ENCODE measurements at regions not wholly inside any gene's neighbourhood (a gene's known extent, or its start where the extent isn't known, plus 50 kb on each side); places are given as distances from the start of the nearest gene placed in this dataset.
A peak's percentile ranks its signal among the peaks of the same experiment; 100 is the strongest.

- Histone ChIP-seq H3K4me3 (no peak overlapping the region), H3K27ac (ENCODE audit: low read depth in 1 of 2, low read length in 1 of 2) (no peak overlapping the region), H3K27me3 (ENCODE audit: control insufficient read depth in 3 of 3, insufficient read depth in 3 of 3, low read length in 2 of 3) (no peaks in the 10 kb centered on the region), H3K9ac (ENCODE audit: insufficient read depth in 1 of 2, low read length in 2 of 2) (no peak overlapping the region), H3K4me1 (ENCODE audit: control insufficient read depth in 5 of 5, insufficient read depth in 5 of 5, low read length in 5 of 5) (peaks cover 0 to 8% (median 0%) of the 10 kb centered on the region in 5 donors), H3K9me3 (ENCODE audit: control insufficient read depth in 4 of 4, insufficient read depth in 3 of 4, low read length in 3 of 4) (no peaks in the 10 kb centered on the region), H3K36me3 (ENCODE audit: control insufficient read depth in 4 of 4, insufficient read depth in 4 of 4, low read length in 4 of 4) (no peaks in the 10 kb centered on the region)
- TF ChIP-seq CTCF (IDR thresholded peaks at IDR 0.05; ENCODE audit: control extremely low read depth, extremely low read depth): no peak
- WGBS, 2 donors: 91 to 94% methylated on average over 10 of the region's 10 CpGs
- ATAC-seq (ENCODE audit: insufficient read depth, low FRiP score) (no peak), DNase-seq (no peak)
Observed at GRCh38 chr9:134262035-134262434, 64.2 kb upstream of the RXRA start.

GRCh38 chr9:134263596-134263995, 62.7 kb upstream of the RXRA start:
- H3K27ac ChIP-seq (ENCODE audit: low read depth in 1 of 2, low read length in 1 of 2): no peak overlapping the region
- ATAC-seq (ENCODE audit: insufficient read depth, low FRiP score) (no peak), DNase-seq (peak; percentile 49 to 65 (median 55))
- no peaks in the 10 kb centered on the region for H3K9me3 ChIP-seq (ENCODE audit: control insufficient read depth in 4 of 4, insufficient read depth in 3 of 4, low read length in 3 of 4)
- H3K9ac ChIP-seq (ENCODE audit: insufficient read depth in 1 of 2, low read length in 2 of 2): no peak overlapping the region
- 16 to 27% methylated on average over 11 of the region's 11 CpGs for WGBS, 2 donors
- H3K4me1 ChIP-seq (ENCODE audit: control insufficient read depth in 5 of 5, insufficient read depth in 5 of 5, low read length in 5 of 5): peaks cover 0 to 8% (median 0%) of the 10 kb centered on the region in 5 donors
- H3K4me3 ChIP-seq: no peak overlapping the region
- H3K27me3 ChIP-seq (ENCODE audit: control insufficient read depth in 3 of 3, insufficient read depth in 3 of 3, low read length in 2 of 3): no peaks in the 10 kb centered on the region
- H3K36me3 ChIP-seq (ENCODE audit: control insufficient read depth in 4 of 4, insufficient read depth in 4 of 4, low read length in 4 of 4): no peaks in the 10 kb centered on the region
- no peak for TF ChIP-seq CTCF (IDR thresholded peaks at IDR 0.05; ENCODE audit: control extremely low read depth, extremely low read depth)

- ATAC-seq (ENCODE audit: insufficient read depth, low FRiP score): no peak
- 70 to 75% methylated on average over 11 of the region's 11 CpGs for WGBS, 2 donors
- no peak overlapping the region for H3K27ac ChIP-seq (ENCODE audit: low read depth in 1 of 2, low read length in 1 of 2)
- no peaks in the 10 kb centered on the region for H3K9me3 ChIP-seq (ENCODE audit: control insufficient read depth in 4 of 4, insufficient read depth in 3 of 4, low read length in 3 of 4)
- no peak overlapping the region for H3K4me3 ChIP-seq
- TF ChIP-seq CTCF (IDR thresholded peaks at IDR 0.05; ENCODE audit: control extremely low read depth, extremely low read depth): no peak
- no peak overlapping the region for H3K9ac ChIP-seq (ENCODE audit: insufficient read depth in 1 of 2, low read length in 2 of 2)
- H3K4me1 ChIP-seq (ENCODE audit: control insufficient read depth in 5 of 5, insufficient read depth in 5 of 5, low read length in 5 of 5): peaks cover 0 to 8% (median 0%) of the 10 kb centered on the region in 5 donors
- H3K27me3 ChIP-seq (ENCODE audit: control insufficient read depth in 3 of 3, insufficient read depth in 3 of 3, low read length in 2 of 3): no peaks in the 10 kb centered on the region
- H3K36me3 ChIP-seq (ENCODE audit: control insufficient read depth in 4 of 4, insufficient read depth in 4 of 4, low read length in 4 of 4): no peaks in the 10 kb centered on the region
- no peak for DNase-seq
Observed at GRCh38 chr9:134264169-134264568, 62.1 kb upstream of the RXRA start.

- H3K4me3 ChIP-seq: no peak overlapping the region
- no peaks in the 10 kb centered on the region for H3K9me3 ChIP-seq (ENCODE audit: control insufficient read depth in 4 of 4, insufficient read depth in 3 of 4, low read length in 3 of 4)
- DNase-seq (no peak), ATAC-seq (ENCODE audit: insufficient read depth, low FRiP score) (no peak)
- H3K27me3 ChIP-seq (ENCODE audit: control insufficient read depth in 3 of 3, insufficient read depth in 3 of 3, low read length in 2 of 3): no peaks in the 10 kb centered on the region
- 81 to 92% methylated on average over 7 of the region's 7 CpGs for WGBS, 2 donors
- no peaks in the 10 kb centered on the region for H3K36me3 ChIP-seq (ENCODE audit: control insufficient read depth in 4 of 4, insufficient read depth in 4 of 4, low read length in 4 of 4)
- peaks cover 0 to 8% (median 0%) of the 10 kb centered on the region in 5 donors for H3K4me1 ChIP-seq (ENCODE audit: control insufficient read depth in 5 of 5, insufficient read depth in 5 of 5, low read length in 5 of 5)
- H3K27ac ChIP-seq (ENCODE audit: low read depth in 1 of 2, low read length in 1 of 2): no peak overlapping the region
- no peak overlapping the region for H3K9ac ChIP-seq (ENCODE audit: insufficient read depth in 1 of 2, low read length in 2 of 2)
- TF ChIP-seq CTCF (IDR thresholded peaks at IDR 0.05; ENCODE audit: control extremely low read depth, extremely low read depth): no peak
Observed at GRCh38 chr9:134265078-134265477, 61.2 kb upstream of the RXRA start.
